ENCODE measurements at regions not wholly inside any gene's neighbourhood (a gene's known extent, or its start where the extent isn't known, plus 50 kb on each side); places are given as distances from the start of the nearest gene placed in this dataset.
A peak's percentile ranks its signal among the peaks of the same experiment; 100 is the strongest.
"Not testable (repeated sequence)": the region's sequence is repeated elsewhere in the genome, so short reads cannot be mapped to it uniquely, and the experiment has no call there.

DNA sequence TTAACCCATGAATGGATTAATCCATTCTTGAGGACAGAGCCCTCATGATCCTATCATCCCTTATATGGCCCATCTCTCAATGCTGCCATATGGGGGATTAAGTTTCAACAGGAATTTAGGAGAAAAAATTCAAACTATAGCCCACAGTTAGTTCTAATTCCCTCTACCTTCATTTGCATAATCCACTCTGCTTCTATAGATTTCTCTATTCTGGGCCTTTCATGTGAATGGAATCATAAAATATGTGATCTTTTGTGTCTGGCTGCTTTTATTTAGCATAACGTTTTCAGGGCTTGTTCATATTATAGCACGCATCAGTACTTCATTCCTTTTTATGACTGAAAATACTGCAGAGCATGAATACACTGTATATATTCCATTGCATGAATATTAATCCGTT is 55.4 kb downstream of the CTSL start:
- no peak for TF ChIP-seq CTCF (IDR thresholded peaks at IDR 0.05; ENCODE audit: control extremely low read depth, extremely low read depth, low read depth, missing control alignments)
- ChIA-PET POLR2A (no interaction called here), CTCF (interaction anchor here (0.6 kb wide), 1 partner anchor 444 kb away, joined by 3 read pairs; no protein-coding TSS in a partner anchor)

DNA sequence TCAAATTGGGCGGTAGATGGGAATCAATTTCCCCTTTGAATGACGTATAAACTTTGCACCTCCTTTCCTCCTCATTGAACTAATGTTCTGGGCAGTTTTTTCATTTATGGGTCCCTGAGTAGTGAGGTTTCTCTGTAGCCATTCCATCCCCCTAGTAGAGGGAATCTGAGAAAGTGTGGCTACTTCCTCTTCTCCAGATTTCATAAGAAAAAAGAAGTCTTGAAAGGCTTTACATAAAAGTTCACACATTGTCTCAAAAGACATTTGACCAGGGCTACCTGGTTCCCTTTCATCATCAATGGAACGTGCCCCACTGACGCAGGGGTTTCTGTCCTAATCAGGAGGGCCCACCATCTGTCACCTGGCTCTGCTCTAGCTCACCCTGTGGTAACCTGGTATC is 57.3 kb downstream of the CTSL start:
- no peak for DNase-seq (ENCODE audit: extremely low spot score)
- ChIA-PET POLR2A (no interaction called here), CTCF (interaction anchor here (1.0 to 1.4 kb wide), 2 partner anchors 10 to 29 kb away, joined by 3 to 6 read pairs; no protein-coding TSS in a partner anchor)
- TF ChIP-seq CTCF (IDR thresholded peaks at IDR 0.05; ENCODE audit: control extremely low read depth, extremely low read depth, low read depth, missing control alignments): no peak

More for the DNA sequence above, 55.4 kb downstream of the CTSL start:
- DNase-seq (ENCODE audit: extremely low spot score): no peak

DNA sequence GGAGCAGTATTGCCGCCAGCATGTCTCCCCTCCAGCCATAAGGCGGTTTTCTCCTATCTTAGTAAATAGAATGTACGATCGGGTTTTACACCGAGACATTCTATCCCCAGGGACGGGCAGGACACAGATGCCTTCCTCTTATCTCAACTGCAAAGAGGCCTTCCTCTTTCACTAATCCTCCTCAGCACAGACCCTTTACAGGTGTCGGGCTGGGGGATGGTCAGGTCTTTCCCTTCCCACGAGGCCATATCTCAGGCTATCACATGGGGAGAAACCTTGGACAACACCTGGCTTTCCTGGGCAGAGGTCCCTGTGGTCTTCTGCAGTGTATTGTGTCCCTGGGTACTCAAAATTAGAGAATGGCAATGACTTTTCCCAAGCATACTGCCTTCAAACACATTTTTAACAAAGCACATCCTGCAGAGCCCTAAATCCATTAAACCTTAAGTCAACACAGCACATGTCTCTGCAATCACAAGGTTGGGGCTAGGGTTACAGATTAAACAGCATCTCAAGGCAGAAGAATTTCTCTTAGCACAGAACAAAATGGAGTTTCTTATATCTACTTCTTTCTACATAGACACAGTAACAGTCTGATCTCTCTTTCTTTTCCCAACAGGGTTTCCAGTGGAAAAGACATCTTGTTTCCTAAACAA is 59.5 kb downstream of the CTSL start:
- POLR2A ChIA-PET; CTCF ChIA-PET; DNase-seq (ENCODE audit: extremely low spot score): not testable (repeated sequence)

DNA sequence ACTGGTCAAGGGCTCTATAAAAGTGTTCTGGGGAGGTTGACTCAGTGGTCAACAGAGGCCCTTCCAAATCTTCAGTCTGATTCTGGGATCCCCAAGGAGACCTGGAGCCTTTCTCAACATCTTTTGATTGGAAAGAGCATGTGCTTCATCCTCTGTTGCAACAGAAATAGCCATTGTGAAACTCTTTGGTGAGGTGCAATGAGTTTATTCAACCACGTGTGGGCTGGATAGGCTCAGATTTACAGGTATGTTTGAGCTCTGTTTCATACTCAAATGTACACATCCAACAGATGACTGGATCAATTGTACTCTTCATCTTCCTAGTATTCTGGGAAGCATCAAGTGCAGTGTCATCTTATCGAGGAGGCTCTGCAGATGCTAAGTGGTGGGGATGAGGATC is 60.5 kb downstream of the CTSL start:
- POLR2A ChIA-PET: no interaction called here
- CTCF ChIA-PET: no interaction called here
- no peak for TF ChIP-seq CTCF (IDR thresholded peaks at IDR 0.05; ENCODE audit: control extremely low read depth, extremely low read depth, low read depth, missing control alignments)
- no peak for DNase-seq (ENCODE audit: extremely low spot score)

DNA sequence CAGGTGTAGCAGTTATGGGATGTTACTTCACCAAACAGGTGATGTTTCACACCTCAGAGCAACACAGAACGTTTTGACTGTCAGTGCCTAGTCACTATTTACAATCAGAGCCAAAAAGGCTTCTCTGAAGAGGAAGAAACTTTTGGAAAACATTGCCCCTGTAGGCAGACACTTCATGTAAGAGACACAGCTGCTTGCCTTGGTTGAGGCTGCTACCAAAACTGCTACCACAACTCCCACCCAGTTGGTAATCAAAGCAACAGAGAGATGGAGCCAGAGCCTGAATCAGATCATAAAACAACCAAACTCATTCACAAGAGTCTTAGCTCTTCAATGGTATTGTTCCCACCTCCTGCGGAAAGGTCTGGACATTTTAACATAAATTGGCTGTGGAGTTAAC is 61.0 kb downstream of the CTSL start:
- TF ChIP-seq CTCF (IDR thresholded peaks at IDR 0.05; ENCODE audit: control extremely low read depth, extremely low read depth, low read depth, missing control alignments): no peak
- ChIA-PET CTCF (no interaction called here), POLR2A (no interaction called here)
- DNase-seq (ENCODE audit: extremely low spot score): no peak

- DNase-seq (ENCODE audit: extremely low spot score): no peak
- ChIA-PET POLR2A (no interaction called here), CTCF (no interaction called here)
- no peak for TF ChIP-seq CTCF (IDR thresholded peaks at IDR 0.05; ENCODE audit: control extremely low read depth, extremely low read depth, low read depth, missing control alignments)
Observed at GRCh38 chr9:87787735-87788134, 61.8 kb downstream of the CTSL start.

- ChIA-PET POLR2A (no interaction called here), CTCF (no interaction called here)
- peak; percentile 51 for DNase-seq (ENCODE audit: extremely low spot score)
- TF ChIP-seq CTCF (IDR thresholded peaks at IDR 0.05; ENCODE audit: control extremely low read depth, extremely low read depth, low read depth, missing control alignments): no peak
Observed at GRCh38 chr9:87792831-87793288, 66.9 kb downstream of the CTSL start.

Measured in GM10248 (cell line).